ENCODE measurements at regions not wholly inside any gene's neighbourhood (a gene's known extent, or its start where the extent isn't known, plus 50 kb on each side); places are given as distances from the start of the nearest gene placed in this dataset.

DNA sequence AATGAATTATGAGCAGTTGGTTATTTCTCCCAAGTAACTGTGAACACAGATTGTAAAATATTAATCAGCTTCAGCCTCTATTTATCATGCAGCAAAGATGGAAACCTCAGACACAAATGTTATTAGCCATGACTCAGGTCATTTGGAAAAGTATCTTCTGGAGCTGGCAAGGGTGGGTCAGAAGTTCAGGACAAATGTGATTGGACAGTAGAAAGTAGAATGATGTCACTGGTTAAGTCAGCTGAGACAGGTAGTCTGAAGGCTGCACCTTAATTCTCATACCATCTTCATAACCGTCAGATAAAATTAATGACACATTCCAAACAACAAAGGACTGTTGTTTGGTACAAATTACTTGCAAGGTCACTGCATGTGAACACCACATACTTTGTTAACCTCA lies 140.2 kb downstream of the EMB start:
- H3K27me3 ChIP-seq (ENCODE audit: control insufficient read depth in 2 of 2, insufficient read depth in 2 of 2, low read length in 2 of 2): no peaks in the 10 kb centered on the region
- CTCF ChIA-PET (ENCODE audit: low intra/inter-chr PET ratio): no interaction called here
- TF ChIP-seq, protein P1, sequence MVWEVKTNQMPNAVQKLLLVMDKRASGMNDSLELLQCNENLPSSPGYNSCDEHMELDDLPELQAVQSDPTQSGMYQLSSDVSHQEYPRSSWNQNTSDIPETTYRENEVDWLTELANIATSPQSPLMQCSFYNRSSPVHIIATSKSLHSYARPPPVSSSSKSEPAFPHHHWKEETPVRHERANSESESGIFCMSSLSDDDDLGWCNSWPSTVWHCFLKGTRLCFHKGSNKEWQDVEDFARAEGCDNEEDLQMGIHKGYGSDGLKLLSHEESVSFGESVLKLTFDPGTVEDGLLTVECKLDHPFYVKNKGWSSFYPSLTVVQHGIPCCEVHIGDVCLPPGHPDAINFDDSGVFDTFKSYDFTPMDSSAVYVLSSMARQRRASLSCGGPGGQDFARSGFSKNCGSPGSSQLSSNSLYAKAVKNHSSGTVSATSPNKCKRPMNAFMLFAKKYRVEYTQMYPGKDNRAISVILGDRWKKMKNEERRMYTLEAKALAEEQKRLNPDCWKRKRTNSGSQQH (CRISPR knock-in tag; IDR thresholded peaks at IDR 0.05): no peak
- TF ChIP-seq FOXJ3 (CRISPR knock-in tag; IDR thresholded peaks at IDR 0.05) (no peak), YY1 (IDR thresholded peaks at IDR 0.05; ENCODE audit: borderline replicate concordance in 1 of 3, control insufficient read depth in 1 of 3, extremely low read depth in 1 of 3, insufficient read depth in 3 of 3, insufficient read length in 1 of 3, insufficient replicate concordance in 2 of 3, low read depth in 1 of 3, low read length in 2 of 3) (no peak), KAT7 (CRISPR knock-in tag; IDR thresholded peaks at IDR 0.05; ENCODE audit: borderline replicate concordance) (no peak), ZNF785 (CRISPR knock-in tag; IDR thresholded peaks at IDR 0.05) (no peak), CBX3 (IDR thresholded peaks at IDR 0.05; ENCODE audit: borderline replicate concordance in 1 of 2, low read length in 2 of 2) (no peak), ZNF354B (CRISPR knock-in tag; IDR thresholded peaks at IDR 0.05) (no peak), POLR2A (conservative IDR thresholded peaks at IDR 0.05) (no peak), PHB (CRISPR knock-in tag; IDR thresholded peaks at IDR 0.05) (no peak), ZNF764 (CRISPR knock-in tag; IDR thresholded peaks at IDR 0.05; ENCODE audit: low read depth) (no peak), MCM2 (IDR thresholded peaks at IDR 0.05; ENCODE audit: low read depth) (no peak), ZNF140 (CRISPR knock-in tag; IDR thresholded peaks at IDR 0.05) (no peak)
- TF ChIP-seq, protein P2, sequence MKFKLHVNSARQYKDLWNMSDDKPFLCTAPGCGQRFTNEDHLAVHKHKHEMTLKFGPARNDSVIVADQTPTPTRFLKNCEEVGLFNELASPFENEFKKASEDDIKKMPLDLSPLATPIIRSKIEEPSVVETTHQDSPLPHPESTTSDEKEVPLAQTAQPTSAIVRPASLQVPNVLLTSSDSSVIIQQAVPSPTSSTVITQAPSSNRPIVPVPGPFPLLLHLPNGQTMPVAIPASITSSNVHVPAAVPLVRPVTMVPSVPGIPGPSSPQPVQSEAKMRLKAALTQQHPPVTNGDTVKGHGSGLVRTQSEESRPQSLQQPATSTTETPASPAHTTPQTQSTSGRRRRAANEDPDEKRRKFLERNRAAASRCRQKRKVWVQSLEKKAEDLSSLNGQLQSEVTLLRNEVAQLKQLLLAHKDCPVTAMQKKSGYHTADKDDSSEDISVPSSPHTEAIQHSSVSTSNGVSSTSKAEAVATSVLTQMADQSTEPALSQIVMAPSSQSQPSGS (CRISPR knock-in tag; IDR thresholded peaks at IDR 0.05): no peak
- TF ChIP-seq, protein P3, sequence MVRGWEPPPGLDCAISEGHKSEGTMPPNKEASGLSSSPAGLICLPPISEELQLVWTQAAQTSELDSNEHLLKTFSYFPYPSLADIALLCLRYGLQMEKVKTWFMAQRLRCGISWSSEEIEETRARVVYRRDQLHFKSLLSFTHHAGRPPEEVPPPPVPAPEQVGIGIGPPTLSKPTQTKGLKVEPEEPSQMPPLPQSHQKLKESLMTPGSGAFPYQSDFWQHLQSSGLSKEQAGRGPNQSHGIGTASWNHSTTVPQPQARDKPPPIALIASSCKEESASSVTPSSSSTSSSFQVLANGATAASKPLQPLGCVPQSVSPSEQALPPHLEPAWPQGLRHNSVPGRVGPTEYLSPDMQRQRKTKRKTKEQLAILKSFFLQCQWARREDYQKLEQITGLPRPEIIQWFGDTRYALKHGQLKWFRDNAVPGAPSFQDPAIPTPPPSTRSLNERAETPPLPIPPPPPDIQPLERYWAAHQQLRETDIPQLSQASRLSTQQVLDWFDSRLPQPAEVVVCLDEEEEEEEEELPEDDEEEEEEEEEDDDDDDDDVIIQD (CRISPR knock-in tag; IDR thresholded peaks at IDR 0.05): no peak
- TF ChIP-seq, protein P4, sequence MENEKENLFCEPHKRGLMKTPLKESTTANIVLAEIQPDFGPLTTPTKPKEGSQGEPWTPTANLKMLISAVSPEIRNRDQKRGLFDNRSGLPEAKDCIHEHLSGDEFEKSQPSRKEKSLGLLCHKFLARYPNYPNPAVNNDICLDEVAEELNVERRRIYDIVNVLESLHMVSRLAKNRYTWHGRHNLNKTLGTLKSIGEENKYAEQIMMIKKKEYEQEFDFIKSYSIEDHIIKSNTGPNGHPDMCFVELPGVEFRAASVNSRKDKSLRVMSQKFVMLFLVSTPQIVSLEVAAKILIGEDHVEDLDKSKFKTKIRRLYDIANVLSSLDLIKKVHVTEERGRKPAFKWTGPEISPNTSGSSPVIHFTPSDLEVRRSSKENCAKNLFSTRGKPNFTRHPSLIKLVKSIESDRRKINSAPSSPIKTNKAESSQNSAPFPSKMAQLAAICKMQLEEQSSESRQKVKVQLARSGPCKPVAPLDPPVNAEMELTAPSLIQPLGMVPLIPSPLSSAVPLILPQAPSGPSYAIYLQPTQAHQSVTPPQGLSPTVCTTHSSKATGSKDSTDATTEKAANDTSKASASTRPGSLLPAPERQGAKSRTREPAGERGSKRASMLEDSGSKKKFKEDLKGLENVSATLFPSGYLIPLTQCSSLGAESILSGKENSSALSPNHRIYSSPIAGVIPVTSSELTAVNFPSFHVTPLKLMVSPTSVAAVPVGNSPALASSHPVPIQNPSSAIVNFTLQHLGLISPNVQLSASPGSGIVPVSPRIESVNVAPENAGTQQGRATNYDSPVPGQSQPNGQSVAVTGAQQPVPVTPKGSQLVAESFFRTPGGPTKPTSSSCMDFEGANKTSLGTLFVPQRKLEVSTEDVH (IDR thresholded peaks at IDR 0.05; ENCODE audit: low read depth, partially characterized antibody): no peak
- TF ChIP-seq, protein P5, sequence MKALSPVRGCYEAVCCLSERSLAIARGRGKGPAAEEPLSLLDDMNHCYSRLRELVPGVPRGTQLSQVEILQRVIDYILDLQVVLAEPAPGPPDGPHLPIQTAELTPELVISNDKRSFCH (CRISPR knock-in tag; IDR thresholded peaks at IDR 0.05): no peak
- TF ChIP-seq, protein P5 (tag; IDR thresholded peaks at IDR 0.05): no peak

More for the DNA sequence above, 140.2 kb downstream of the EMB start:
- H2AFZ ChIP-seq (ENCODE audit: low read depth, low read length): no peak overlapping the region
- H3K36me3 ChIP-seq (ENCODE audit: control insufficient read depth, insufficient read depth, low read length): no peaks in the 10 kb centered on the region
- H3K4me3 ChIP-seq: no peak overlapping the region
- in situ Hi-C loops (cut with MboI): no loop called here
- DNase-seq (ENCODE audit: extremely low read depth in 1 of 4, low spot score in 3 of 4) (no peak), FAIRE-seq (no peak), ATAC-seq (no peak)
- H3K27ac ChIP-seq (ENCODE audit: extremely low read depth, low read depth, low read length): no peak overlapping the region
- POLR2A ChIA-PET: no interaction called here
- no peaks in the 10 kb centered on the region for H3K79me2 ChIP-seq (ENCODE audit: control insufficient read depth, insufficient read depth, low read length)
- no peaks in the 10 kb centered on the region for H3K4me1 ChIP-seq (replicated peaks in 1 of 2; ENCODE audit: control insufficient read depth in 2 of 2, insufficient read depth in 2 of 2, low read length in 2 of 2)
- intact Hi-C loops (cut with micrococcal nuclease): no loop called here
- no peak overlapping the region for H3K9ac ChIP-seq (ENCODE audit: insufficient read depth in 1 of 2, low read depth in 2 of 2, low read length in 2 of 2)
- no peaks in the 10 kb centered on the region for H3K9me3 ChIP-seq (replicated peaks; ENCODE audit: control insufficient read depth, insufficient read depth, low read depth, low read length)
- 0% methylated on average over 1 of the region's 1 CpG for WGBS (ENCODE audit: insufficient coverage, low coverage, missing lambda C conversion rate)
- H3K9me1 ChIP-seq (ENCODE audit: control insufficient read depth, insufficient read depth, low read length): no peaks in the 10 kb centered on the region
- no peaks in the 10 kb centered on the region for H4K20me1 ChIP-seq (replicated peaks; ENCODE audit: control insufficient read depth, insufficient read depth, low read length)
- BruUV-seq (replicated peaks): no TSS peak
- no peak overlapping the region for H3K4me2 ChIP-seq (ENCODE audit: insufficient read depth, low read length)
